IMR-90 (cell line): ENCODE measurements at regions not wholly inside any gene's neighbourhood (a gene's known extent, or its start where the extent isn't known, plus 50 kb on each side); places are given as distances from the start of the nearest gene placed in this dataset.
A peak's percentile ranks its signal among the peaks of the same experiment; 100 is the strongest.

Experiments used
- ATAC-seq: fragments of 200-7000 bp; cut with Tn5 transposase; 2 replicates; pipeline ENCODE4 v1.9.1; 2020; ENCODE audit warnings: low read depth, mild to moderate bottlenecking, moderate library complexity
- BruUV-seq: library from RNA; stranded (reverse); fragments of 400-500 nt; replicated peaks from 2 replicates; lab custom pipeline; 2021; lab: Mats Ljungman, UMichigan
- CTCF ChIA-PET: fragments of 300-600 bp; formaldehyde crosslinking; extraction: SDS; loops from one replicate; lab custom pipeline; 2021; ENCODE audit warnings: antibody characterized with exemption; lab: Yijun Ruan, JAX
- POLR2A ChIA-PET: fragments of 300-600 bp; sonication (Branson Sonifier 250); formaldehyde crosslinking; loops from one replicate; lab custom pipeline; 2022; ENCODE audit warnings: antibody characterized with exemption; ENCODE audit not compliant: unreplicated experiment; lab: Charles Lee
- DNase-seq: peaks from one replicate; pipeline ENCODE4 v3.0.0; 2013
- H2AFZ ChIP-seq: replicated peaks from 2 replicates; pipeline ENCODE3; 2013; ENCODE audit warnings: low read length, mild to moderate bottlenecking; ENCODE audit not compliant: poor library complexity
- H2AK5ac ChIP-seq: 2 replicates; pipeline ENCODE4 v1.6.1; 2013; ENCODE audit warnings: low read depth, low read length, inconsistent platforms
- H2AK9ac ChIP-seq: replicated peaks from 2 replicates; pipeline ENCODE3; 2013; ENCODE audit warnings: mild to moderate bottlenecking, low read depth, low read length, moderate library complexity; ENCODE audit not compliant: poor library complexity
- H2BK120ac ChIP-seq: 2 replicates; pipeline ENCODE4 v1.6.1; 2013; ENCODE audit warnings: low read depth, low read length, inconsistent platforms
- H2BK15ac ChIP-seq: 3 replicates; pipeline ENCODE4 v1.6.1; 2013; ENCODE audit warnings: low read depth, low read length, inconsistent platforms
- H2BK20ac ChIP-seq: 2 replicates; pipeline ENCODE4 v1.6.1; 2013; ENCODE audit warnings: low read depth, mild to moderate bottlenecking, inconsistent platforms, low read length, moderate library complexity
- H2BK5ac ChIP-seq: 2 replicates; pipeline ENCODE4 v1.6.1; 2013; ENCODE audit warnings: mild to moderate bottlenecking, low read depth, low read length, inconsistent platforms; ENCODE audit not compliant: poor library complexity, severe bottlenecking
- H3K14ac ChIP-seq: replicated peaks from 2 replicates; pipeline ENCODE4 v1.6.1; 2013; ENCODE audit warnings: low read depth, low read length, inconsistent platforms
- H3K18ac ChIP-seq: 2 replicates; pipeline ENCODE4 v1.6.1; 2013; ENCODE audit warnings: low read depth, low read length, control low read depth
- H3K23ac ChIP-seq: 2 replicates; pipeline ENCODE4 v1.6.1; 2013; ENCODE audit warnings: low read depth, low read length, inconsistent platforms
- H3K27ac ChIP-seq: 2 replicates; pipeline ENCODE4 v1.5.1; 2013; ENCODE audit warnings: mild to moderate bottlenecking, control low read depth, low read length; ENCODE audit not compliant: insufficient read depth
- H3K27me3 ChIP-seq: 2 replicates; pipeline ENCODE4 v1.6.1; 2013; ENCODE audit warnings: low read length; ENCODE audit not compliant: control insufficient read depth, insufficient read depth
- H3K36me3 ChIP-seq: 2 replicates; pipeline ENCODE4 v1.6.1; 2013; ENCODE audit warnings: low read length, mixed read lengths; ENCODE audit not compliant: control insufficient read depth, insufficient read depth
- H3K4ac ChIP-seq: 2 replicates; pipeline ENCODE4 v1.6.1; 2013; ENCODE audit warnings: low read depth, low read length, inconsistent platforms
- H3K4me1 ChIP-seq: 2 replicates; pipeline ENCODE4 v1.6.1; 2013; ENCODE audit warnings: low read length, mixed read lengths; ENCODE audit not compliant: control insufficient read depth, insufficient read depth
- H3K4me2 ChIP-seq: 2 replicates; pipeline ENCODE4 v1.6.1; 2013; ENCODE audit warnings: low read depth, mild to moderate bottlenecking, control low read depth, low read length, moderate library complexity
- H3K4me3 ChIP-seq: 2 replicates; pipeline ENCODE4 v1.5.1; 2013; ENCODE audit warnings: low read depth, mild to moderate bottlenecking, control low read depth, low read length, moderate library complexity; ENCODE audit not compliant: insufficient read depth
- H3K56ac ChIP-seq: 2 replicates; pipeline ENCODE4 v1.6.1; 2013; ENCODE audit warnings: low read length, inconsistent platforms; ENCODE audit not compliant: insufficient read depth; ENCODE audit errors: extremely low read depth
- H3K79me1 ChIP-seq, 2 experiments: 2 replicates each; pipeline ENCODE4 v1.6.1; 2013; ENCODE audit warnings: low read length in 2 of 2, inconsistent platforms in 1 of 2, low read depth in 1 of 2
- H3K9ac ChIP-seq: 2 replicates; pipeline ENCODE4 v1.6.1; 2013; ENCODE audit warnings: low read depth, low read length, control low read depth
- H3K9me1 ChIP-seq: 2 replicates; pipeline ENCODE4 v1.6.1; 2013; ENCODE audit warnings: low read length, inconsistent platforms; ENCODE audit not compliant: insufficient read depth
- H3K9me3 ChIP-seq: 2 replicates; pipeline ENCODE4 v1.6.1; 2013; ENCODE audit warnings: low read length; ENCODE audit not compliant: control insufficient read depth, insufficient read depth
- H4K20me1 ChIP-seq: 2 replicates; pipeline ENCODE4 v1.6.1; 2013; ENCODE audit warnings: low read length, inconsistent platforms; ENCODE audit not compliant: insufficient read depth
- H4K5ac ChIP-seq: 2 replicates; pipeline ENCODE4 v1.6.1; 2013; ENCODE audit warnings: mild to moderate bottlenecking, low read depth, low read length, control low read depth
- H4K8ac ChIP-seq, 2 experiments: 2 replicates each; pipeline ENCODE4 v1.6.1; 2013; ENCODE audit warnings: low read depth in 2 of 2, low read length in 2 of 2, control low read depth in 1 of 2, inconsistent platforms in 1 of 2
- H4K91ac ChIP-seq: 2 replicates; pipeline ENCODE4 v1.6.1; 2013; ENCODE audit warnings: low read depth, low read length, inconsistent platforms; ENCODE audit not compliant: insufficient read depth
- BHLHE40 ChIP-seq: fragments of 150-350 bp; IDR thresholded peaks from 2 replicates; pipeline ENCODE4 v1.6.1; 2016; ENCODE audit warnings: mild to moderate bottlenecking, low read depth, low read length
- CEBPB ChIP-seq: IDR thresholded peaks from 2 replicates; pipeline ENCODE4 v1.6.1; 2012; ENCODE audit warnings: low read depth, low read length, improper control_type of control experiment
- CHD1 ChIP-seq: IDR thresholded peaks from 2 replicates; pipeline ENCODE4 v1.6.1; 2012; ENCODE audit warnings: low read depth, low read length, improper control_type of control experiment
- CTCF ChIP-seq: conservative IDR thresholded peaks from 2 replicates; pipeline ENCODE4 v1.5.1; 2012; ENCODE audit warnings: mild to moderate bottlenecking, low read depth, low read length, improper control_type of control experiment
- FOS ChIP-seq: fragments of 150-350 bp; IDR thresholded peaks from 2 replicates; pipeline ENCODE4 v1.6.1; 2016; ENCODE audit warnings: low read depth, low read length
- MAFK ChIP-seq: IDR thresholded peaks from 2 replicates; pipeline ENCODE4 v1.6.1; 2012; ENCODE audit warnings: low read depth, low read length, improper control_type of control experiment
- MAZ ChIP-seq: IDR thresholded peaks from 2 replicates; pipeline ENCODE4 v1.6.1; 2012; ENCODE audit warnings: low read depth, mild to moderate bottlenecking, low read length, improper control_type of control experiment, moderate library complexity, borderline replicate concordance
- MXI1 ChIP-seq: IDR thresholded peaks from 2 replicates; pipeline ENCODE4 v1.6.1; 2012; ENCODE audit warnings: low read depth, mild to moderate bottlenecking, low read length, moderate library complexity, borderline replicate concordance
- NFE2L2 ChIP-seq: fragments of 150-350 bp; IDR thresholded peaks from 2 replicates; pipeline ENCODE4 v1.6.1; 2016; ENCODE audit warnings: low read depth, mild to moderate bottlenecking, low read length
- POLR2A ChIP-seq: IDR thresholded peaks from 2 replicates; pipeline ENCODE4 v1.6.1; 2012; ENCODE audit warnings: mild to moderate bottlenecking, low read depth, low read length
- RAD21 ChIP-seq: IDR thresholded peaks from 2 replicates; pipeline ENCODE4 v1.6.1; 2012; ENCODE audit warnings: low read length, improper control_type of control experiment
- RCOR1 ChIP-seq: IDR thresholded peaks from 2 replicates; pipeline ENCODE4 v1.6.1; 2012; ENCODE audit warnings: mild to moderate bottlenecking, low read length, improper control_type of control experiment; ENCODE audit not compliant: insufficient replicate concordance
- RFX5 ChIP-seq: IDR thresholded peaks from 2 replicates; pipeline ENCODE4 v1.8.0; 2012; ENCODE audit warnings: low read depth, mild to moderate bottlenecking, low read length, moderate library complexity
- SMC3 ChIP-seq: fragments of 150-350 bp; IDR thresholded peaks from 2 replicates; pipeline ENCODE4 v1.6.1; 2016; ENCODE audit warnings: low read depth, mild to moderate bottlenecking, antibody characterized with exemption, low read length, moderate library complexity
- WGBS, 2 experiments: methylation state at CpG; one replicate each; pipeline versions ENCODE4 v1.1.5 to v1.1.7; 2013; ENCODE audit warnings: missing lambda C conversion rate in 2 of 2; ENCODE audit not compliant: insufficient read length in 1 of 2; ENCODE audit errors: extremely low coverage in 2 of 2; 5-methylcytosine and 5-hydroxymethylcytosine counted together
- dilution Hi-C: fragments of 300-500 bp; cut with HindIII; formaldehyde crosslinking; loops from one replicate; pipeline ENCODE4 v1.14.3; 2018; ENCODE audit warnings: low sequenced_read_pairs; ENCODE audit not compliant: unreplicated experiment
- in situ Hi-C: fragments of 300-500 bp; cut with MboI; formaldehyde crosslinking; loops from 3 replicates; pipeline ENCODE4 v1.14.3; 2019; ENCODE audit warnings: low sequenced_read_pairs, inconsistent platforms, mixed read lengths
- intact Hi-C: fragments of 100-400 bp; cut with micrococcal nuclease; formaldehyde crosslinking; loops from 2 replicates; pipeline ENCODE4 v1.10.0; 2022
- TF ChIP-seq, protein P1 (sequence below): fragments of 150-350 bp; IDR thresholded peaks from 2 replicates; pipeline ENCODE4 v1.6.1; 2016; ENCODE audit warnings: low read depth, mild to moderate bottlenecking, low read length, moderate library complexity, borderline replicate concordance
- TF ChIP-seq, protein P2 (sequence below): fragments of 150-350 bp; IDR thresholded peaks from 2 replicates; pipeline ENCODE4 v1.6.1; 2017; ENCODE audit warnings: mild to moderate bottlenecking, antibody characterized with exemption, low read length, low read depth

- in situ Hi-C loops (no loop called here), dilution Hi-C loops (no loop called here), intact Hi-C loops (no loop called here)
- Histone ChIP-seq H4K91ac (no peak overlapping the region), H3K27me3 (no peaks in the 10 kb centered on the region), H3K4me1 (no peaks in the 10 kb centered on the region), H3K4me3 (no peak overlapping the region), H4K8ac (no peak overlapping the region), H3K4ac (no peak overlapping the region), H2BK120ac (no peak overlapping the region), H2BK20ac (no peak overlapping the region), H3K14ac (no peak overlapping the region), H4K5ac (no peak overlapping the region), H3K27ac (no peak overlapping the region), H2AK5ac (no peak overlapping the region), H2BK15ac (no peak overlapping the region), H4K20me1 (no peaks in the 10 kb centered on the region), H3K9ac (no peak overlapping the region), H3K18ac (no peak overlapping the region), H3K36me3 (no peaks in the 10 kb centered on the region), H3K56ac (no peak overlapping the region), H2AK9ac (no peak overlapping the region), H3K79me1 (no peaks in the 10 kb centered on the region), H3K4me2 (no peak overlapping the region), H2AFZ (no peak overlapping the region), H3K9me3 (peaks cover 4% of the 10 kb centered on the region; the same call in 1 of the 2 replicates), H2BK5ac (no peak overlapping the region), H3K23ac (no peak overlapping the region), H3K9me1 (no peaks in the 10 kb centered on the region)
- WGBS, 2 experiments, result no CpG with 5 or more reads among the region's 2 CpGs
- BruUV-seq, result no TSS peak
- ATAC-seq (no peak), DNase-seq (peak; percentile 6)
- ChIA-PET POLR2A (no interaction called here), CTCF (interaction anchor here (0.9 kb wide), 1 partner anchor 197 kb away, joined by 3 read pairs; no protein-coding TSS in a partner anchor)
- TF ChIP-seq, protein P1, sequence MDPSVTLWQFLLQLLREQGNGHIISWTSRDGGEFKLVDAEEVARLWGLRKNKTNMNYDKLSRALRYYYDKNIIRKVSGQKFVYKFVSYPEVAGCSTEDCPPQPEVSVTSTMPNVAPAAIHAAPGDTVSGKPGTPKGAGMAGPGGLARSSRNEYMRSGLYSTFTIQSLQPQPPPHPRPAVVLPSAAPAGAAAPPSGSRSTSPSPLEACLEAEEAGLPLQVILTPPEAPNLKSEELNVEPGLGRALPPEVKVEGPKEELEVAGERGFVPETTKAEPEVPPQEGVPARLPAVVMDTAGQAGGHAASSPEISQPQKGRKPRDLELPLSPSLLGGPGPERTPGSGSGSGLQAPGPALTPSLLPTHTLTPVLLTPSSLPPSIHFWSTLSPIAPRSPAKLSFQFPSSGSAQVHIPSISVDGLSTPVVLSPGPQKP, result no peak
- TF ChIP-seq NFE2L2 (no peak), FOS (no peak), CTCF (no peak), POLR2A (no peak), SMC3 (no peak), CHD1 (no peak), MAFK (no peak), RFX5 (no peak), MXI1 (no peak), BHLHE40 (no peak), RCOR1 (no peak), CEBPB (no peak), RAD21 (no peak), MAZ (no peak)
- TF ChIP-seq, protein P2, sequence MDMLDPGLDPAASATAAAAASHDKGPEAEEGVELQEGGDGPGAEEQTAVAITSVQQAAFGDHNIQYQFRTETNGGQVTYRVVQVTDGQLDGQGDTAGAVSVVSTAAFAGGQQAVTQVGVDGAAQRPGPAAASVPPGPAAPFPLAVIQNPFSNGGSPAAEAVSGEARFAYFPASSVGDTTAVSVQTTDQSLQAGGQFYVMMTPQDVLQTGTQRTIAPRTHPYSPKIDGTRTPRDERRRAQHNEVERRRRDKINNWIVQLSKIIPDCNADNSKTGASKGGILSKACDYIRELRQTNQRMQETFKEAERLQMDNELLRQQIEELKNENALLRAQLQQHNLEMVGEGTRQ, result no peak
Measured at GRCh38 chr6:139784222-139784769, 409.8 kb upstream of the CITED2 start.
